SIG-M5 treated with dmso at 0.1 percent for 504 hours (cell line): ENCODE measurements at regions not wholly inside any gene's neighbourhood (a gene's known extent, or its start where the extent isn't known, plus 50 kb on each side); places are given as distances from the start of the nearest gene placed in this dataset.
"Not testable (repeated sequence)": the region's sequence is repeated elsewhere in the genome, so short reads cannot be mapped to it uniquely, and the experiment has no call there.

ENCODE experiments used
- DNase-seq: peaks from one replicate; lab custom pipeline; 2025; ENCODE audit not compliant: unreplicated experiment; lab: John Stamatoyannopoulos, UW

- not testable (repeated sequence) for DNase-seq
These were observed 87.4 kb downstream of the DLEU7 start for GRCh38 chr13:50755862-50756685.

- DNase-seq = no peak
These were observed 86.5 kb downstream of the DLEU7 start for GRCh38 chr13:50757008-50757407.

- DNase-seq = no peak
These were observed 84.7 kb downstream of the DLEU7 start for GRCh38 chr13:50758796-50759195.

GRCh38 chr13:50760751-50761150, 82.7 kb downstream of the DLEU7 start:
- no peak for DNase-seq

- no peak for DNase-seq
These were observed 82.1 kb downstream of the DLEU7 start for GRCh38 chr13:50761406-50761805.

GRCh38 chr13:50762969-50763567, 80.4 kb downstream of the DLEU7 start:
- no peak for DNase-seq

- no peak for DNase-seq
These were observed 77.5 kb downstream of the DLEU7 start for GRCh38 chr13:50766013-50766412.

- DNase-seq = no peak
These were observed 76.8 kb downstream of the DLEU7 start for GRCh38 chr13:50766695-50767094.

GRCh38 chr13:50772881-50773280, 70.6 kb downstream of the DLEU7 start:
- not testable (repeated sequence) for DNase-seq
